ENCODE measurements at regions not wholly inside any gene's neighbourhood (a gene's known extent, or its start where the extent isn't known, plus 50 kb on each side); places are given as distances from the start of the nearest gene placed in this dataset.

GRCh38 chr15:54990793-54991192, 205.9 kb downstream of the RSL24D1 start:
- Mint-ChIP-seq H3K27me3 (ENCODE audit: low read depth) (peaks cover 5% of the 10 kb centered on the region), H3K36me3 (ENCODE audit: low read depth) (no peaks in the 10 kb centered on the region), H3K4me1 (no peaks in the 10 kb centered on the region), H3K4me3 (no peak overlapping the region), H3K27ac (ENCODE audit: unreplicated experiment) (no peak overlapping the region), H3K9me3 (peaks cover 5% of the 10 kb centered on the region)
- no peak for DNase-seq (ENCODE audit: low read depth, low spot score)
- TF ChIP-seq CTCF (conservative IDR thresholded peaks at IDR 0.05): no peak

GRCh38 chr15:54987881-54988280, 208.9 kb downstream of the RSL24D1 start:
- Mint-ChIP-seq H3K4me1 (no peaks in the 10 kb centered on the region), H3K4me3 (no peak overlapping the region), H3K27ac (ENCODE audit: unreplicated experiment) (no peak overlapping the region), H3K36me3 (ENCODE audit: low read depth) (no peaks in the 10 kb centered on the region), H3K9me3 (no peaks in the 10 kb centered on the region), H3K27me3 (ENCODE audit: low read depth) (no peaks in the 10 kb centered on the region)
- no peak for DNase-seq (ENCODE audit: low read depth, low spot score)
- no peak for TF ChIP-seq CTCF (conservative IDR thresholded peaks at IDR 0.05)

GRCh38 chr15:54979964-54980363, 216.8 kb downstream of the RSL24D1 start:
- Mint-ChIP-seq H3K27me3 (ENCODE audit: low read depth) (no peaks in the 10 kb centered on the region), H3K36me3 (ENCODE audit: low read depth) (no peaks in the 10 kb centered on the region), H3K9me3 (no peaks in the 10 kb centered on the region), H3K4me3 (no peak overlapping the region), H3K4me1 (no peaks in the 10 kb centered on the region), H3K27ac (ENCODE audit: unreplicated experiment) (no peak overlapping the region)
- DNase-seq (ENCODE audit: low read depth, low spot score): no peak
- TF ChIP-seq CTCF (conservative IDR thresholded peaks at IDR 0.05): no peak

- Mint-ChIP-seq H3K9me3 (peaks cover 19% of the 10 kb centered on the region), H3K36me3 (ENCODE audit: low read depth) (no peaks in the 10 kb centered on the region), H3K4me3 (no peak overlapping the region), H3K4me1 (peaks cover 5% of the 10 kb centered on the region), H3K27me3 (ENCODE audit: low read depth) (no peaks in the 10 kb centered on the region), H3K27ac (ENCODE audit: unreplicated experiment) (no peak overlapping the region)
- DNase-seq (ENCODE audit: low read depth, low spot score): no peak
- TF ChIP-seq CTCF (conservative IDR thresholded peaks at IDR 0.05): no peak
Observed at GRCh38 chr15:54962637-54963036, 234.1 kb downstream of the RSL24D1 start.

- H3K36me3 Mint-ChIP-seq (ENCODE audit: low read depth): no peaks in the 10 kb centered on the region
- no peaks in the 10 kb centered on the region for H3K27me3 Mint-ChIP-seq (ENCODE audit: low read depth)
- no peak for DNase-seq (ENCODE audit: low read depth, low spot score)
- peaks cover 5% of the 10 kb centered on the region for H3K4me1 Mint-ChIP-seq
- no peak overlapping the region for H3K4me3 Mint-ChIP-seq
- no peak overlapping the region for H3K27ac Mint-ChIP-seq (ENCODE audit: unreplicated experiment)
- peaks cover 10% of the 10 kb centered on the region for H3K9me3 Mint-ChIP-seq
- no peak for TF ChIP-seq CTCF (conservative IDR thresholded peaks at IDR 0.05)
Observed at GRCh38 chr15:54960266-54960665, 236.5 kb downstream of the RSL24D1 start.

- Mint-ChIP-seq H3K4me1 (peaks cover 3% of the 10 kb centered on the region), H3K27me3 (ENCODE audit: low read depth) (peaks cover 7% of the 10 kb centered on the region), H3K4me3 (no peak overlapping the region), H3K36me3 (ENCODE audit: low read depth) (no peaks in the 10 kb centered on the region), H3K27ac (ENCODE audit: unreplicated experiment) (no peak overlapping the region), H3K9me3 (no peaks in the 10 kb centered on the region)
- no peak for TF ChIP-seq CTCF (conservative IDR thresholded peaks at IDR 0.05)
- no peak for DNase-seq (ENCODE audit: low read depth, low spot score)
Observed at GRCh38 chr15:54941417-54941816, 255.3 kb downstream of the RSL24D1 start.
